Ammon's horn (tissue), 1 donor: ENCODE measurements at regions not wholly inside any gene's neighbourhood (a gene's known extent, or its start where the extent isn't known, plus 50 kb on each side); places are given as distances from the start of the nearest gene placed in this dataset.

Source experiments
- DNase-seq: peaks from one replicate; pipeline ENCODE4 v3.0.0-alpha.2; 2016; ENCODE audit warnings: low spot score

- no peak for DNase-seq
These were observed 79.0 kb downstream of the LBH start for GRCh38 chr2:30310371-30310770.

DNA sequence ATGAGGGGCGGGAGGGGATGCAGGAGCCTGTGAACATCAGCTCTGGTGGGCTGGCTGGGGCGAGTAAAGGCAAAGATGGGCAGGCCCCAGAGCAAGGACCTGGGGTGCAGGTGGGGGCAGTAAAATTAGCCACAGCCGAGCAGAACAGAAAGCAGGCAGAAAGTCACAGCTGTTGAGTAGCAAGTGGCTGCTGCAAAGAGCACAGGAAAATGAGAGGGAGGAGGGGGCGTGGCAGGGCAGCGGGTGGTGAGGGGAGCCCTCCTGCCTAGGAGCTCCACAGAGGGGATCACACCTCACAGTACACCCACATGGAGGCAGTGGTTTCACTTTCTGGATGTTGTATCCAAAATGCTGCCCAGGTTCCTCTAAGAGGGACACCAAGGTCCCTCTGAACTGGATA lies 79.6 kb downstream of the LBH start:
- no peak for DNase-seq

DNA sequence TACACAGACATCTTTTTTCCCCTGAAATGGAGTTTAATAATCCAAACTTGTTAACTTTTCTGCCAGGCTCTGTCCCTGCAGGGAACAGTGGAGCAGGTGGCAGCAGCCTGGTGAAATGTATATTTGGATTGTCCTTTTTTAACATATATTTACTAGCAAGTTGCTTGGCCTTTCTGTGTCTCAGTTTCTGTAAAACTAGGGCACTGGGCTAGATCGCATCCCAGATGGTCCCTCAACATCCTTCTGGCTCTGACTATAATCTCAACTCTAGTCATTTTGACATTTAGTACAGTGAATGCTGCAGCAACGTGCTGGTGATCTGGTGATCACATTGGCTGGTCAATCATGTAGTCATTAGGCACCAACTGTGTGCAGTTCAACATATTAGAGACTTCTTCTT lies 80.4 kb downstream of the LBH start:
- no peak for DNase-seq

DNA sequence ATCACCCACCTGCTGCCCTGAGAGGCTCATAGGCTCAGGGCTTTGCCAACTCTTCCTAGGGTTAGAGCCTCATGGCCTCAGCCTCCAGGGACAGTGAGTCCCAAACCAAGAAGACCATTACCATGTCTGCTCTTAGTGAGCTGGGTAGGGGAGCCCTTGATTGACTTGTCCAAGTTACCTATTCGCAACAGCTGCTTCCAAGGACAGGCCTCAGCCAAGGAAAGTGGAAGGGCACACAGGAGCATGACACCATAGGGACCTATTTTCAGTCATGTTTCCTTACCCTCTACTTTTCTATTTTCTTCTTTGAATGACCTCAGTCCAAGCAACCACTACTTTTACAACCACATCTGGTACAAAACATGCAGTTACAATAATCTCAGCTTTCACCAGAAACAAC lies 81.6 kb downstream of the LBH start:
- DNase-seq = no peak

DNA sequence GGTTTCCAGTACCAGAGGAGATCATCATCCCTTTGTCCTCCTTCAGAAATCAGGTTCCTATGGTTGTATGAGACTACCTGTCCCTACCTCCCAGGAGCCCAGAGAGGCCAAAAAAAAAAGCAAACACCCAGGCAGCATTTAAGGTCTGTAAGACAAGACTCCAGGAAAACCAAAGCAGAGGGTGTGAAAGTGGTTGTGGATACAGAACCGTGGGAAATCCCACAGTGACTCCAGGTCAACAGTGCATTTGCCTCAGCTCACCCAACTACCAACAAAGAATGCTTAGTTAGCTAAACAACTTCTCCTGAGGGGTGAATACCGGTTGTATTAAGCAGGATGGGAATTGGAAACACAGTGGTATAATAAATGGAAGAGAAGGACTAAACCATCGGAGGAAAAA lies 83.6 kb downstream of the LBH start:
- no peak for DNase-seq

- no peak for DNase-seq
These were observed 84.2 kb downstream of the LBH start for GRCh38 chr2:30315391-30316063.

DNA sequence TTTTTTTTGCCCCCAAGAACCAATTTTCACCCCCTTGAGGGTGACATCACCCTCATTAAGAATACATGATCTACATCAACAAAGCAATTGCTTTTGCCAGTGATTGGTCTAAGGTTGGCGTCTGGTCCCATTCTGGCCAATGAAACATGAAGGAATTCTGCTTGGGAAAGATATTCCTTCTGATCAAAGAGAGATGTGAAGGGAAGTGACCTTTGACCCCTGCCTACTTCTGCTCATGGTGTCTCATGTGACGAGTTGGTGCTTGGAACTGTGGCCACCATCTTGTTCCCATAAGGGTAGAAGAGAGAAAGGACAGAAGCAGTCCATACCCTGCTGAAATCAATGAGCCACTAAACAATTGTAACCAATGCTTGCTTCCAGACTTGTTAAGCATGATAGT lies 85.1 kb downstream of the LBH start:
- no peak for DNase-seq

GRCh38 chr2:30318987-30319782 lies 87.9 kb downstream of the LBH start:
- DNase-seq = no peak

DNA sequence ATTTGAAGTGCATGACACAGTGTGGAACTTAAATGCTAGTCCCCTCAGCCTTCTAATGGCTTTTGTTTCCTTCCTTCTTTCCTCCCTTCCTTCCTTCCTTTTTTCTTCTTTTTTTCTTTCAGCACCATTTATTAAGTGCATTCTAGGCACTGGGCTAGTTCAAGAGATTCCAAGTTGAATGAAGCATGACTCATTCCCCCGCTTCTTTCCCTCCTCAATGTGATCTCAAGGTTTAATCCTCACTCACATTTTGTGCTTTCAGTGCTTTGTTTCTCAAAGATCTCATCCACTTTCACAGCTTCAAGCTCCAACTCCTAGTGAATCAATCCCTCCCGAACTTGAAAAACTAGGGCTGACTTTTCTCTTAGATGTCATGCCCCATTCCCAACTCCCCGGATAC lies 90.1 kb downstream of the LBH start:
- no peak for DNase-seq

DNA sequence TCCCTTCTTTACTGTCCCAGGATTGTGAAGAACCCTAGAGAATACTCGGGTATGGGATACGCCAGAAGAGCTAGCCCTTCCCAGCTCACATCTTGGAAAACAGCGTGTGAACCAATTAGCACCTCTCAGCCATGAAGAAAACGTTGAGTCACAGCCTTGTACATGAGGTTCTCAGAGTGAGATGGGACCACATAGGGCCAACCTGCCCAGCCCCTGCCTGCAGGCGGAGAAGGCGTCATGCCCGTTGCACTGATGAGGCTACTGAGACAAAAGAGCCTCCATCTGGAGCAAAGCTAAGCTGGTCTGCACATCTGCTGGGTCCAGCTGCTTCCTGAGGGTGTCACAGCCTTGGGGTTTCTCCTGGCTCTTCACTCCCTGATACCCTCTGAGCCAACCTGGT lies 92.2 kb downstream of the LBH start:
- DNase-seq = no peak

- no peak for DNase-seq
These were observed 93.0 kb downstream of the LBH start for GRCh38 chr2:30324245-30324908.

DNA sequence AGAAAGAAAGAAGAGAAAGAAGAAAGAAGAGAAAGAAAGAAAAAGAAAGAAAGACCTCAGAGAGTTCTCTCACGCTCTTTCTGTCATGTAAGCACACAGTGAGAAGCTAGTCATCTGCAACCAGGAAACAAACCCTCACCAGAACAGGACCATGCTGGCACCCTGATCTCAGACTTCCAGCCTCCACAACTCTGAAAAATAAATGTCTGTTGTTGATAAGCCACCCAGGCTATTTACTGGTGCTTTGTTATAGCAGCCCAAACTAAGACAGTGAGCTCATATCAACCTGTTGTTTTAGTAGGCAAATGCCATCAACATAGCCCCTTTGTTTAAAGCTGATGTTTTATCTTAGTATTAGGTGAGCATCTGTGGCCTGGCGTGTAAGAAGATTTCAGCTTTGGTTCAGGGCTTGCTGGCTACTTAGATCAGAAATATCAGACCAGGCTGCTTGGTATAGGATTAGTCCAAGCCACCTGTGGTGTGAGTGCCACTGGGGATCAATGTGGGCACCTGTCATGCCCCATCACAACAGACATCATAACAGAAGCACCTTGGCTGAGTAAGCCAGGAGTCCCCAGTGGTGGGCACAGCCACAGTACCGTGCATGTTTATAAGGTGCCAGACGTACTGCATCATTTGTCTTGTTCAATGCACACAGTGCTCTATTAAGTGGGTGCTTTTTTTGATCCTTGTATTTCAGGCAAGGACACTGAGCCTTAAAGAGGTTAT lies 94.4 kb downstream of the LBH start:
- DNase-seq = no peak

- DNase-seq = no peak
These were observed 95.2 kb downstream of the LBH start for GRCh38 chr2:30326497-30326896.

DNA sequence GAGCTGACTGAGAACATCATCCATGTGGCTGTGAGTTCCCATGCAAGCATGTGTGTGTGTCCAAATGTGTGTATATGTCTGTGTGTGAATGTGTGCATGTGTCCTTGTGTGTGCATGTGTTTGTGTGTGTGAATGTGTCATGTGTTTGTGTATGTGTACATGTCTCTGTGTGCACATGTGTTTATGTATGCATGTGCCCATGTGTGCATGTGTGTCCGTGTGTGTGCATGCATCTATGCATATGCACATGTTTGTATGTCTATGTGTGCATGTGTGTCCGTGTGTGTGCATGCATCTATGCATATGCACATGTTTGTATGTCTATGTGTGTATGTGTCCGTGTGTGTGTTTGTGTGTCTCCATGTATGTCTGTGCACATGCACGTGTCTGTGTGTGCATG lies 99.7 kb downstream of the LBH start:
- DNase-seq = no peak

- no peak for DNase-seq
These were observed 100.5 kb downstream of the LBH start for GRCh38 chr2:30331869-30332268.

GRCh38 chr2:30332791-30333453 lies 101.6 kb downstream of the LBH start:
- no peak for DNase-seq

GRCh38 chr2:30334762-30335363 lies 103.5 kb downstream of the LBH start:
- no peak for DNase-seq

GRCh38 chr2:30336084-30336483 lies 104.8 kb downstream of the LBH start:
- no peak for DNase-seq

DNA sequence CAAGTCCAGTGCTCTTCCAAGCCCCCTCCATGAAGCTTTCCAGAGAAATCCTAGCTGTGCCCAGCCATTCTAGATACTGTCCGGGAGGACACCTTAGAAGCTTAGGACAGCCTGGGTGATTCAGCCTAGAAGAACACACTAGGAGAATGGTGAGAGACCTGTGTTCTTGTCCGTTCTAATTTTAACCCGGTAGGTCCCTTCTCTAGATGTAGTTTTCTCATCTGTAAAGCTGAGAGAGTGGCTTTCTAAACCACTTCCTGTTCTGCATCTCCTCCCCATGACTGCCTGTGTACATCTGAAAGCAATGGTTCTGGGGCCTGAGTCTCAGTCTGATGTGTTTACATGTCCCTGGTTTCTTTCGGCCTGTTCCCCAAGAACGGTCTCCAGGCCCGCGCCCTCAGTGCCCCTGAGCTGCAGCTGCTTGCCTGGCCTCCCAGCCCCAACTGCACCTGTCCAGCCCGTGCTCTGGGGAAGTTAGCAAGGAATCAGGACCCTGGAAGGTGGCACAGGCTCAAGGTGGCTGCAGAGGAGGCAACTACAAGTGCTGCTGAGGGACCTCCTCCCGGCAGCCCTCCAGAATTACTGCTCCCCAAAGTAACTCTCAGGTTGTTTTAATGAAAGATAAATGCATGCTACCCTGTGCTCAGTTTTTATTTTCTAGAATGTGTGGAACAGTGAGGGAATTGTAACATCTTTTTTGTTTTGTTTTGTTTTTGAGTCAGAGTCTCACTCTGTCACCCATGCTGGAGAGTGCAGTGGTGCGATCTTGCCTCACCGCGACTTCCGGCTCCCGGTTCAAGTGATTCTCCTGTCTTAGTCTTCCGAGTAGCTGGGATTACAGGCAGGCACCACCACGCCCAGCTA lies 105.9 kb downstream of the LBH start:
- no peak for DNase-seq

DNA sequence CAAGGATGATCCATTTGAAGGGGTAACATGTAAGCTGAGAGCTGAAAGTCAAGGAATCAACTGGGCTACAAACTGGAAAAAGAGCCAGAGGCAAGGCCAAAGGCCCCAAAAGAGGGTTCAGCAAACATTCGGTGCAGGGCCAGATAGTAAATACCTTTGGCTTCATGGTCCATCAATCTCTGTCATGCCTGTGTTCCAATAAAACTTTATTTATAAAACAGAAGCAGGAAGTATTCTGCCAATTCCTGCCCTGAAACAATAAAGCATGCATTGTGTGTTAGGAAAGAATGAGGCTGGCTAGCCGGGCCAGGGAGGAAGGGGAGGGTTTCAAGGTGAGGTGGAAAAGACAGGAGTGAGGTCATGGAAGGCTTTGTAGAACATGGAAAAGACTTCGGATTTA lies 107.1 kb downstream of the LBH start:
- DNase-seq = no peak

DNA sequence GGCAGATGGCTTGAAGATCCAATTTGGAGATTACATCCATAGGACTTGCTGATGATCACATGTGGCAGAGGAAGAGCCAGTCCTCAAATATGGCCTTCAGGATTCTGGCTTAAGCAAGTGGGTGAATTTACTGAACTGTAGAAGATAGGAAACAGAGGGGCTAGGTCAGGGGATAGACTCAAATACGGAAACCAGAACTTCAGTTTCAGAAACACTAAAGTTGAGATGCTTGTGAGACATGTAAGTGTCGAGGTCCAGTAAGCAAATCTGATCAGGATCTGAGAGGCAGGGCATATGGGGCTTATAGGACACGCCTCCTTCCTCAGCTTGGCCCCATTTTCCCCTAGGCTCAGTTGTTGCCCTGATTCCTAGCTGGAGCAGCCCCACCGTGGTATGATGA lies 107.7 kb downstream of the LBH start:
- DNase-seq = no peak
